Type B pancreatic cell (in vitro differentiated cells): ENCODE measurements at regions not wholly inside any gene's neighbourhood (a gene's known extent, or its start where the extent isn't known, plus 50 kb on each side); places are given as distances from the start of the nearest gene placed in this dataset.

Experiments
- DNase-seq: peaks from one replicate; pipeline ENCODE4 v3.0.0; 2021; ENCODE audit warnings: mixed read lengths; ENCODE audit not compliant: unreplicated experiment; ENCODE audit errors: extremely low spot score
- H3K27ac Mint-ChIP-seq: 2 replicates; pipeline ENCODE4 v1.8.0; 2021; ENCODE audit warnings: mild to moderate bottlenecking, mixed read lengths
- H3K27me3 Mint-ChIP-seq: 2 replicates; pipeline ENCODE4 v1.8.0; 2021; ENCODE audit warnings: mixed read lengths
- H3K36me3 Mint-ChIP-seq: 2 replicates; pipeline ENCODE4 v1.8.0; 2021; ENCODE audit warnings: mixed read lengths
- H3K4me1 Mint-ChIP-seq: one replicate; pipeline ENCODE4 v1.8.0; 2021; ENCODE audit warnings: mixed read lengths; ENCODE audit not compliant: unreplicated experiment
- H3K4me3 Mint-ChIP-seq: 2 replicates; pipeline ENCODE4 v1.8.0; 2021; ENCODE audit warnings: mild to moderate bottlenecking, mixed read lengths
- H3K9me3 Mint-ChIP-seq: 2 replicates; pipeline ENCODE4 v1.8.0; 2021; ENCODE audit warnings: mixed read lengths
- TF ChIP-seq, protein P1 (sequence below): fragments of 200-600 bp; sonication (generic); conservative IDR thresholded peaks from 2 replicates; pipeline ENCODE4 v1.5.0; 2021; ENCODE audit warnings: antibody characterized with exemption, mild to moderate bottlenecking

DNA sequence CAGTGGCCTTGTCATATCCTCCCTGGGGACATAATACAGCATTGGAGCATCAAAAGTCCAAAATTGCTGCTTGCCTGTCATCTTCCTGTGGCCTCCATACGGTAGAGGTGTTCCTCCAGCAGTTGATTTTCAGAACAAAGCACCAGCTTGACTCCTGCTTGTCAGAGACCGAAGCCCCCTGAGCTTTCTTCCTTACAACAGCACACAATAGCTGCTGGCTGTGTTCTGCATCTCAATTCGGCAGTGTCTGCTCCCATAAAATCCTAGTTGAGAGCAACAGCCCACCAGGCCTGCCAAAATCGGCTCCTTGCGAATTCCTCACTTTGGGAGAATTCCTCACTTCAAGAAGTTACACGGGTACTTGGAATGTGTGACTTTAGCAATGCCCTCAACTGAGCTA lies 372.9 kb downstream of the SAMD5 start:
- peaks cover 7% of the 10 kb centered on the region for H3K4me1 Mint-ChIP-seq
- no peaks in the 10 kb centered on the region for H3K9me3 Mint-ChIP-seq
- TF ChIP-seq, protein P1, sequence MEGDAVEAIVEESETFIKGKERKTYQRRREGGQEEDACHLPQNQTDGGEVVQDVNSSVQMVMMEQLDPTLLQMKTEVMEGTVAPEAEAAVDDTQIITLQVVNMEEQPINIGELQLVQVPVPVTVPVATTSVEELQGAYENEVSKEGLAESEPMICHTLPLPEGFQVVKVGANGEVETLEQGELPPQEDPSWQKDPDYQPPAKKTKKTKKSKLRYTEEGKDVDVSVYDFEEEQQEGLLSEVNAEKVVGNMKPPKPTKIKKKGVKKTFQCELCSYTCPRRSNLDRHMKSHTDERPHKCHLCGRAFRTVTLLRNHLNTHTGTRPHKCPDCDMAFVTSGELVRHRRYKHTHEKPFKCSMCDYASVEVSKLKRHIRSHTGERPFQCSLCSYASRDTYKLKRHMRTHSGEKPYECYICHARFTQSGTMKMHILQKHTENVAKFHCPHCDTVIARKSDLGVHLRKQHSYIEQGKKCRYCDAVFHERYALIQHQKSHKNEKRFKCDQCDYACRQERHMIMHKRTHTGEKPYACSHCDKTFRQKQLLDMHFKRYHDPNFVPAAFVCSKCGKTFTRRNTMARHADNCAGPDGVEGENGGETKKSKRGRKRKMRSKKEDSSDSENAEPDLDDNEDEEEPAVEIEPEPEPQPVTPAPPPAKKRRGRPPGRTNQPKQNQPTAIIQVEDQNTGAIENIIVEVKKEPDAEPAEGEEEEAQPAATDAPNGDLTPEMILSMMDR = no peak
- H3K27me3 Mint-ChIP-seq = no peaks in the 10 kb centered on the region
- no peaks in the 10 kb centered on the region for H3K36me3 Mint-ChIP-seq
- no peak overlapping the region for H3K4me3 Mint-ChIP-seq
- no peak for DNase-seq
- no peak overlapping the region for H3K27ac Mint-ChIP-seq

DNA sequence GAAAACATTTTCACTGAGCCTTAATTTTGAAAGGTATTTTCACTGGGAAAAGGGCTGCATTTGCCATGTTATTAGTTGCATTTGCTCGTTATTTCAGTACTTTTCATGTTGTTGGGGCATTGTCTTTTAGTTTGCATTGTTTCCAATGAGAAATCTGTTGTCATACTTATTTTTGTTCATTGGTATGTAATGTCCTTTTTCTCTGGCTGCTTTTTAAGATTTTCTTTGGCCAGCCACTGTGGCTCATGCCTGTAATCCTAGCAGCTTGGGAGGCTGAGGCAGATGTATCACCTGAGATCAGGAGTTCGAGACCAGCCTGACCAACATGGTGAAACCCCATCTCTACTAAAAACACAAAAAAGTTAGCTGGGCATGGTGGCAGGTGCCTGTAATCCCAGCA lies 379.9 kb downstream of the SAMD5 start:
- TF ChIP-seq, protein P1 = no peak
- Mint-ChIP-seq H3K4me1 (peaks cover 6% of the 10 kb centered on the region), H3K36me3 (peaks cover 4% of the 10 kb centered on the region), H3K9me3 (no peaks in the 10 kb centered on the region), H3K27me3 (no peaks in the 10 kb centered on the region), H3K4me3 (no peak overlapping the region), H3K27ac (no peak overlapping the region)
- no peak for DNase-seq

DNA sequence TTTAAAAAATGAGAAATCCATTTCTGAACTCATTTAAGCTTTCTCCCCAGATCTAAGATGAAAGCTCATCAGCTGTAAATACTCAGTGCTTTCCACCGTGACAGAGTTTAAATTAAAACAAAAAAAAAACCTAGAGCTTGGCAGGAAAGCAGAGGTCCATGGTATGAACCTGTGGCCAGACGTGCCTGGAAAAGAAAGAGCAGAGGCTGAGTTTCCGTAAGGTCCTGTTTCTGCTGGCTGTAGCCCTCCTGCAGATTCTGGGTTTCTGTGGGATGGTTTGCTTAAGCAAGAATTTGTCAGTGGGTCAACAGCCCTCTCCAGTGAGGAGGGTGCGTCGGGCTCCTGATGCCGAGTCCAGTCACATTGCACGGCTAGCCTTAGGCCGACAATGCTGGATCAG lies 383.2 kb downstream of the SAMD5 start:
- TF ChIP-seq, protein P1 = no peak
- Mint-ChIP-seq H3K27ac (no peak overlapping the region), H3K27me3 (no peaks in the 10 kb centered on the region), H3K4me3 (no peak overlapping the region), H3K4me1 (peaks cover 6% of the 10 kb centered on the region), H3K36me3 (peaks cover 4% of the 10 kb centered on the region), H3K9me3 (no peaks in the 10 kb centered on the region)
- DNase-seq = no peak

DNA sequence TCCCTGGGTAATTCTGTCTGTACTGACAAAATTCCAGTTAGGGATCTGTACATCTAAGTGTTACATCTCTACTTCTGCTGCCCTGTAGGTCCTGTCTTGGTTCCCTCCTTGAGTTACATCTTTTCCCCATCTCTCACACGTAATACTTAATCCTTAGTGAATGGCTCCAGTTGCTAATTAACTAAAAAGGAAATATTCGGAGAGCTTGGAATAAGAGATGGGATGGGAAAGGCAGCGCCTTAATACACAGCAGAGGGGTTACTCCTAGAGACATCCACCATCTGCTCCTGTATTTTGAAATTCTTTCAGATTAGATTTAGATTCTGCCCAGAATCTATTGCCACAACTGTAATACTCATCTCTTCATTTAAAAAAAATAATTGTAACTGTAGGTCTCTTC lies 384.0 kb downstream of the SAMD5 start:
- Mint-ChIP-seq H3K4me3 (no peak overlapping the region), H3K36me3 (peaks cover 4% of the 10 kb centered on the region), H3K27ac (no peak overlapping the region), H3K4me1 (peaks cover 6% of the 10 kb centered on the region), H3K9me3 (no peaks in the 10 kb centered on the region), H3K27me3 (no peaks in the 10 kb centered on the region)
- TF ChIP-seq, protein P1 = no peak
- no peak for DNase-seq

DNA sequence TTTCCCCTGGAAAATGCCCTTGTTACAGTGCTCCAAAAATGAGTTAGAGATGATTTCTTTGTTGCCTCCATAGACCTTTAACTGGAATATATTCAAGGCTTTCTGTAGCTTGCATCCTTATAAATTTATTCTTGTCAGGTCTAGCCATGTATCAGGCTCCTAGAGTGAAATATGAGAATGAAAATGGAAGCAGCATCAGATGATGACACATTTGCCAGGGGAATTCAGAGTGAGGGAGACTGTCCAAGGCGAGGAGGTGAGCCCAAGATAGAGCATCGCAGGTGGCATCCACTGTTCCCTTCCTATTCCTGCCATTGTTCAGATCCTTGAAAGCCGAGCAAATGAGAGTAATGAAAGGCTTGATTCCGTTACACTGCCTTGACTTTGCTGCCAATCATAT lies 386.8 kb downstream of the SAMD5 start:
- peaks cover 6% of the 10 kb centered on the region for H3K4me1 Mint-ChIP-seq

More for the DNA sequence above, 386.8 kb downstream of the SAMD5 start:
- H3K9me3 Mint-ChIP-seq = no peaks in the 10 kb centered on the region
- no peaks in the 10 kb centered on the region for H3K27me3 Mint-ChIP-seq
- DNase-seq = no peak
- TF ChIP-seq, protein P1 = no peak
- H3K27ac Mint-ChIP-seq = no peak overlapping the region
- H3K4me3 Mint-ChIP-seq = no peak overlapping the region
- no peaks in the 10 kb centered on the region for H3K36me3 Mint-ChIP-seq
